SK-N-MC (cell line): ENCODE measurements at regions not wholly inside any gene's neighbourhood (a gene's known extent, or its start where the extent isn't known, plus 50 kb on each side); places are given as distances from the start of the nearest gene placed in this dataset.

ENCODE experiments used
- DNase-seq: peaks from one replicate; pipeline ENCODE4 v3.0.0-alpha.2; 2011; ENCODE audit warnings: low read depth, low spot score
- H3K27ac ChIP-seq: fragments of 200-600 bp; sonication (generic); 2 replicates; pipeline ENCODE4 v1.5.1; 2016; ENCODE audit warnings: mixed run types
- H3K36me3 ChIP-seq: fragments of 200-600 bp; sonication (generic); 2 replicates; pipeline ENCODE4 v1.6.1; 2017; ENCODE audit warnings: antibody characterized with exemption, low read length, mixed read lengths; ENCODE audit not compliant: insufficient read depth
- H3K4me3 ChIP-seq: fragments of 200-600 bp; sonication (generic); 2 replicates; pipeline ENCODE4 v1.5.1; 2016
- H3K9ac ChIP-seq: fragments of 200-600 bp; sonication (generic); 2 replicates; pipeline ENCODE4 v1.8.0; 2017; ENCODE audit warnings: mixed run types, mixed read lengths; ENCODE audit not compliant: insufficient read length
- H3K9me3 ChIP-seq: fragments of 200-600 bp; sonication (generic); 2 replicates; pipeline ENCODE4 v1.6.1; 2017; ENCODE audit warnings: low read depth, mild to moderate bottlenecking, antibody characterized with exemption, low read length, moderate library complexity, mixed read lengths
- EZH2 ChIP-seq: fragments of 200-600 bp; sonication (generic); IDR thresholded peaks from one replicate; pipeline ENCODE4 v1.6.1; 2017; ENCODE audit warnings: antibody characterized with exemption
- FOXP2 ChIP-seq: optimal IDR thresholded peaks from 2 replicates; pipeline ENCODE3; 2011; ENCODE audit warnings: mild to moderate bottlenecking, moderate library complexity; ENCODE audit not compliant: insufficient read depth; ENCODE audit errors: extremely low read length, control extremely low read depth
- POLR2AphosphoS5 ChIP-seq: IDR thresholded peaks from 2 replicates; pipeline ENCODE4 v1.6.1; 2012; ENCODE audit warnings: mild to moderate bottlenecking, low read depth, low read length, borderline replicate concordance

DNA sequence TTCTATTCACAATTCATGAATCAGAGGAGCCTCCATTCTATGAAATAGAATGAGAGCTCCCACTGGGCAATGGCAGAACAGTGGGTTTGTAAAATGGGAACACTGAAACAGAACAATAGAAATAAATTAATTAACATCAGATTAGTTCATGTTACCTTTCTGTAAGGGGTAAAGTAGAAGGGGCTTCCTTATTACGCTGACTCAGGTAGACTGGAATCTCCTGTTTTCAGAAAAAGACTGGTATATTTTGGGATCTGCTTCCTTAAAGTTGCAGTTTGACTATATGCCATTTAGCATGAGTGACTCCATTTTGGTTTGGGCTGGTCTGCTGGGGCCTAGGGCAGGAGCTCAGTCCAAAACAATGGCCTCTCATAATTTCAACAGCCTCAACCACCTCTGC, 52.8 kb upstream of the ZFAND3 start:
- Histone ChIP-seq H3K27ac (no peak overlapping the region), H3K9me3 (no peaks in the 10 kb centered on the region), H3K36me3 (no peaks in the 10 kb centered on the region), H3K4me3 (no peak overlapping the region), H3K9ac (no peak overlapping the region)
- TF ChIP-seq POLR2AphosphoS5: no peak
- no peak for DNase-seq

DNA sequence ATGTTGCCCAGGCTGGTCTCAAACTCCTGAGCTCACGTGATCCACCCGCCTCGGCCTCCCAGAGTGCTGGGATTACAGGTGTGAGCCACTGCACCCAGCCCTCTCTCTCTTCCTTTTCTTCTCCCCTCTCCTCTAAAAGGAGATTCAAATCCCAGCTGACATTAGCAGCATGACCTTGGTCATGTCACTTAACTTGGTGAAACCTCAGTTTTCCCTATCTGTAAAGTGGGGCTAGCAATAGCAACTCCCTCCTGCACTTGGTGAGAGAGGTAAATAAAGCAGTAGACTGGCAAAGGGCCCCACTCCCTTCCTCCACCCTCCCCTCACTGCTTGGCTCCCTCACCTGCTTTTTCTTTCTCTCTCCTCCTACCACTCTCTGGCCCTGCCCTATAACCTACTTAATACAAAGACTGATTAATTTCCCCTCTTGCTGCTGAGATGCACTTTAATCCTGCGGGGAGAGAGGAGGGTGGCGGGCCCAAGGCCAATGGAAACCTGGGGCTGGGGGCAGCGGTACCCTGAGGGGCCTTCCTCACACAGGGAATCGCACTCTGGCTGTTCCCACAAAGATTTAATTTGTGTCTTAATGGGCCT, 54.2 kb upstream of the ZFAND3 start:
- H3K36me3 ChIP-seq: no peaks in the 10 kb centered on the region

DNA sequence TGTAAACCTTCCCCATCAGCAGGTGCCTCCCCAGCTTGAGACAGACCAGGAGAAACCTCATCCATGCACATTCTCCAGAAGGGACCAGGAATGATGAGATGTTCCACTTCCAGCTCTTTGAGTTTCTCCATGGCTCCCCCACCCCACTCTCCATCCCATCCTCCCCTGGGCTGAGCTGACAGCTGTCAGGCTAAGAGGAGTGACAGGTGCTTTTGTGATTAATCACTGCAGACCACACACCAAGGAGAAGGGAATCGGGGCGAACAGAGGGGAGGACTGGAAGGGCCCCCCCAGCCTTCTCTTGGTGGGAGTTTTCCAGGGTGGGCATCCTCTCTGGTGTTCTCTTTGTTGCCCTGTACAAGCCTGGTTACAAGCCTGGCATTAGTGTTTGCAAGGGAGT, 56.1 kb upstream of the ZFAND3 start:
- Histone ChIP-seq H3K27ac (no peak overlapping the region), H3K9me3 (no peaks in the 10 kb centered on the region), H3K4me3 (no peak overlapping the region), H3K36me3 (no peaks in the 10 kb centered on the region), H3K9ac (no peak overlapping the region)
- TF ChIP-seq EZH2 (no peak), FOXP2 (no peak), POLR2AphosphoS5 (no peak)
- DNase-seq: no peak

More for the DNA sequence above, 54.2 kb upstream of the ZFAND3 start:
- H3K4me3 ChIP-seq: no peak overlapping the region
- no peak overlapping the region for H3K27ac ChIP-seq
- no peak for TF ChIP-seq POLR2AphosphoS5
- TF ChIP-seq FOXP2: no peak
- TF ChIP-seq EZH2: no peak
- no peak overlapping the region for H3K9ac ChIP-seq
- no peaks in the 10 kb centered on the region for H3K9me3 ChIP-seq
- DNase-seq: peak; percentile 12

DNA sequence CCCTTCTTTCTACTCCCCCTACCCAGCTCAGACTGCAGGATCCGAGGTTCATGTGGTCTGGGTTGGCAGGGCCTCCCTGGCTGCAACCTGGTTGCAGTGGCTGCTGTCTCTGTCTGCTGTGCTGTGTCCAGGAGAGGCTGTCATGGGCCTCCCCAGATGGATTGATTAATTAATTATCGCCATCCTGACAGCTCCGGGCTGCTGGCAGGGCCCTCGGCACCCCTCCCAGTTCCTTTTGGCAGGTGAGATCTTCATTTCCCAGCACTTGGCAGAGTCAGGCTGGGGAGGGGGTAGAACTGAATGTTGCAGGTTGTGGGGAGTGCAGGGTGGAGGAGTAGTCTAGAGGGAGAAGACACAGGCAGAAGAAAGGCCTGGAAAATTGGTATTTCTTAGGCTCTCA, 56.7 kb upstream of the ZFAND3 start:
- Histone ChIP-seq H3K27ac (no peak overlapping the region), H3K4me3 (no peak overlapping the region), H3K36me3 (no peaks in the 10 kb centered on the region), H3K9ac (no peak overlapping the region), H3K9me3 (no peaks in the 10 kb centered on the region)
- TF ChIP-seq POLR2AphosphoS5 (no peak), FOXP2 (no peak), EZH2 (no peak)
- no peak for DNase-seq

DNA sequence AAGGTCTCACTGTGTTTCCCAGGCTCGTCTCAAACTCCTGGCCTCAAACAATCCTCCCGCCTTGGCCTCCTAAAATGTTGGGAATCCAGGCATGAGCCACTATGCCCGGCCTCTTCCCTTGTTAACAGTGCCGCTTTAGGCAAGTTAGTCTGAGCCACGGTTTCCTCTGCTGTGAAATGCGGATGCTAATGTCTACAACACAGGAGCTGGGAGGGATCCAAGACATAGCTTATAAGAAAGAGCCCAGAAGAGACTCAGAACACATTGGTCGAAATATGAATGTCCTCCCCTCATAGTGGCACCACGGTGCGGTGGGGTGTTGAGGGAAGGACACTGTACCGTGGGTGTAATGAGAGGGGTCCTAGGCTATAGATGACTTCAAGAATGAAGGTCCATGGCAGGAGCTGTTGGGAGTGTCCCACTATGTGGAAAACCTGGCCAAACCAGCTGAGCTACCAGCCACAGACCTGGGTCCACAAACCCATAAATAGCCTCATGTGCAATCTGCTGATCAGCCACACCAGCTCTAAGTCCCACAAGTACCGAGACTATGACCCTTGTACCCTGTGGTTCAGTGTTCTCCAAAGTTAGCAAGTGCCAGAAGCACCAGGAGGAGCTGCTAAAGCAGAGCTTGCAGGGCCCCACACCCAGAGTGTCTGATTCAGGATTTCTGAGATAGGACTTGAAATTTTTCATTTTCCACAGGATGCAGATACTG, 57.8 kb upstream of the ZFAND3 start:
- H3K9me3 ChIP-seq: no peaks in the 10 kb centered on the region
- DNase-seq: no peak
- TF ChIP-seq EZH2: no peak
- TF ChIP-seq POLR2AphosphoS5: no peak
- no peak overlapping the region for H3K4me3 ChIP-seq
- no peak overlapping the region for H3K9ac ChIP-seq
- H3K36me3 ChIP-seq: no peaks in the 10 kb centered on the region
- no peak overlapping the region for H3K27ac ChIP-seq

DNA sequence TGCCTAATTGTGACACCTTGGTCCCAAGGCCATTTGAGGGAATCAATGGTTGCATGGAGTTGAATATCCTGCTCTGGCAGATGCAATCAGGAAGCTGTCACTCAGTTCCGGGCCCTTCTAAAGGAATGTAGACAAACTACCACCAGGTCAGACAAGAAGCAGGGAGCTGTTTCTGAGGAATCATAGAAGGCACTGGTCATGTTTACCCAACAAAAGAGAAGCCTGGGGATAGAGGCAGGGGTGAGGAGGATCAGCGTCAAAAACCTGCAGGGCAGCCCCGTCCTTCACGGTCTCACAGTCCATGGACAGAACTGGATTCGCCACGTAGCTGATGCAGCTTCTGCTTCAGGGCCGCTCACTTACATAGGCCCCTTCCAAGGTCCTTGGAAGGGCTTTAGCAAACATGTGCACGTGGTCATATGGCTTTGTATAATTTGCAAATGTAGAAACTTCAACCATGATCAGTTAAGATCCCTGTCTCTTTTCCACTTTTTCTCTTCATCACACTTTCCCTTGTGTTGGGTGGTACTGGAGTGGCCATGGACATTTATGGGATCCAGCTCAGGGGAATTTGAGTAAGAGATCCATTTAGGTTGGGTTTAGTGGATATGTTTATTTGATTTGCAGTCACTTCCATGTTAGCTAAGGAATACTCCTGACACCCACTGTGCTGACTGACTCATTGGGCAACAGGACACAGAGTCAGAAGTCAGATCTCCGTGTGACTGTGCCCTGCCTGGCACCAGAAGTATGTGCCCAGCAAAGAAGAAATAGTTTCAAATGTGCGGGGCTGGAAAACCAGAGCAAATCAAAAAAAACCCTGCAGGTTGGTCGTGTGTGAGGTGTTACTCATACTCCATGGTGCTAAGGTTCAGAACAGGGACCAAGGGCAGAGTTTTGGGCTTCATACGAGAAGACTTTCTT, 60.0 kb upstream of the ZFAND3 start:
- Histone ChIP-seq H3K27ac (no peak overlapping the region), H3K4me3 (no peak overlapping the region), H3K9me3 (no peaks in the 10 kb centered on the region), H3K9ac (no peak overlapping the region), H3K36me3 (no peaks in the 10 kb centered on the region)
- no peak for TF ChIP-seq POLR2AphosphoS5
- TF ChIP-seq EZH2: no peak
- no peak for TF ChIP-seq FOXP2
- no peak for DNase-seq

DNA sequence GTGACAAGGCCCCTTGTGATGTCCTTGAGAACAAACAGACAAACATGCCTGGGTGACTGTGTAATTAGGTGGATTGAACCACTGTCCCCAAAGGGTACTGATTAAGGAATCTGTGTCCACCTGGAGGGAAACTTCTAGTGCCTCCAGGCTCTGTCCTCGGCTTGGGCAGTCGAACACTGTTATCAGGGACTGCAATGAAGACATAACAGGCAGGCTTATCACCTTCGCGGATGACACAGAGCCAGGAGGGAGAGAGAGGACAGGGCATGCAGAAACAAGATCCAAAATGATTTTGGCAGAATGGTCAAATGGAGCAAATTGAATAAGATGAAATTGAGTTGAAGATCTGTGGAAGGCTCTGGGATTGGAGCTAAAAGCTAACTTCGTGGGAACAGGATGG, 60.9 kb upstream of the ZFAND3 start:
- Histone ChIP-seq H3K27ac (no peak overlapping the region), H3K36me3 (no peaks in the 10 kb centered on the region), H3K9ac (no peak overlapping the region), H3K4me3 (no peak overlapping the region), H3K9me3 (no peaks in the 10 kb centered on the region)
- TF ChIP-seq EZH2: no peak
- TF ChIP-seq POLR2AphosphoS5: no peak
- no peak for TF ChIP-seq FOXP2
- DNase-seq: no peak

DNA sequence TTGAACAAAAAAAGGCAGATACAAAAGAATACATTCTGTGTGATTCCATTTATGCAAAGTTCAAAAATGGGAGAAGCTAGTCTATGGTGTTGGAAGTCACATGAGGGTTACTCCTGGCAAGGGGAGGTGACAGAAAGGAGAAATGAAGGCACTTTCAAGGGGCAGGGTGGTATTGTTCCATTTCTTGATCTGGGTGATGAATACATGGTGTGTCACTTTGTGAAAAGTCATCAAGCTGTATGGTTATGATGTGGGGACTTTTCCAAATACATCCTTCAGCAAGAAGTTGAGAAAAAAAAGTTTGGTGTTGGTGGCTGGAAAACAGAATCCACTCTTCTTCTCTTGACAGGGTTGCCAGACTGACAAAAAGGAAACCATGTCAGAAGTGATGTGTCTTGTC, 60.6 kb upstream of the MDGA1 start:
- Histone ChIP-seq H3K9me3 (no peaks in the 10 kb centered on the region), H3K27ac (no peak overlapping the region), H3K36me3 (no peaks in the 10 kb centered on the region), H3K9ac (no peak overlapping the region), H3K4me3 (no peak overlapping the region)
- TF ChIP-seq EZH2: no peak
- no peak for TF ChIP-seq POLR2AphosphoS5
- no peak for TF ChIP-seq FOXP2
- DNase-seq: no peak
